Smooth muscle cell (in vitro differentiated cells): ENCODE measurements at regions not wholly inside any gene's neighbourhood (a gene's known extent, or its start where the extent isn't known, plus 50 kb on each side); places are given as distances from the start of the nearest gene placed in this dataset.

Source experiments
- DNase-seq: peaks from one replicate; lab custom pipeline; 2025; ENCODE audit not compliant: unreplicated experiment; lab: John Stamatoyannopoulos, UW
- H2AFZ ChIP-seq: fragments of 200-600 bp; sonication (generic); 2 replicates; pipeline ENCODE4 v1.6.0; 2016; ENCODE audit warnings: antibody characterized with exemption, low read depth, mild to moderate bottlenecking
- H3F3A ChIP-seq: fragments of 200-600 bp; sonication (generic); 2 replicates; pipeline ENCODE4 v1.6.0; 2017; ENCODE audit warnings: antibody characterized with exemption, low read depth
- H3K27ac ChIP-seq: fragments of 200-600 bp; sonication (generic); 2 replicates; pipeline ENCODE4 v1.5.1; 2016; ENCODE audit warnings: low read depth, mild to moderate bottlenecking
- H3K27me3 ChIP-seq: fragments of 200-600 bp; sonication (generic); 2 replicates; pipeline ENCODE4 v1.6.1; 2016; ENCODE audit warnings: low read depth, mild to moderate bottlenecking
- H3K36me3 ChIP-seq: fragments of 200-600 bp; sonication (generic); 2 replicates; pipeline ENCODE4 v1.5.1; 2016; ENCODE audit warnings: low read depth
- H3K4me1 ChIP-seq: fragments of 200-600 bp; sonication (generic); 2 replicates; pipeline ENCODE4 v1.5.1; 2016; ENCODE audit warnings: low read depth
- H3K4me2 ChIP-seq: fragments of 200-600 bp; sonication (generic); 2 replicates; pipeline ENCODE4 v1.6.0; 2016; ENCODE audit warnings: mild to moderate bottlenecking
- H3K4me3 ChIP-seq: fragments of 200-600 bp; sonication (generic); 2 replicates; pipeline ENCODE4 v1.5.1; 2016; ENCODE audit warnings: mild to moderate bottlenecking
- H3K79me2 ChIP-seq: fragments of 200-600 bp; sonication (generic); 2 replicates; pipeline ENCODE4 v1.6.0; 2016; ENCODE audit warnings: low read depth, mild to moderate bottlenecking
- H3K9ac ChIP-seq: fragments of 200-600 bp; sonication (generic); 2 replicates; pipeline ENCODE4 v1.6.0; 2016; ENCODE audit warnings: low read depth
- H3K9me3 ChIP-seq: fragments of 200-600 bp; sonication (generic); replicated peaks from 2 replicates; pipeline ENCODE4 v1.5.1; 2016; ENCODE audit warnings: low read depth
- H4K20me1 ChIP-seq: fragments of 200-600 bp; sonication (generic); 2 replicates; pipeline ENCODE4 v1.6.0; 2016; ENCODE audit warnings: low read depth
- CTCF ChIP-seq: fragments of 200-600 bp; sonication (generic); IDR thresholded peaks from 2 replicates; pipeline ENCODE4 v1.5.1; 2017; ENCODE audit warnings: borderline replicate concordance, mild to moderate bottlenecking, antibody characterized with exemption; ENCODE audit not compliant: insufficient read depth, poor library complexity, severe bottlenecking
- WGBS: methylation state at CpG from one replicate; pipeline ENCODE4 v1.1.7; 2016; ENCODE audit warnings: low lambda C conversion rate; 5-methylcytosine and 5-hydroxymethylcytosine counted together

- DNase-seq: no peak
- H3K4me1 ChIP-seq: no peaks in the 10 kb centered on the region
- 96% methylated on average over 6 of the region's 6 CpGs for WGBS
- no peaks in the 10 kb centered on the region for H3K36me3 ChIP-seq
- no peak overlapping the region for H3K4me2 ChIP-seq
- TF ChIP-seq CTCF: no peak
- no peaks in the 10 kb centered on the region for H3F3A ChIP-seq
- H3K9me3 ChIP-seq: no peaks in the 10 kb centered on the region
- H3K9ac ChIP-seq: no peak overlapping the region
- no peaks in the 10 kb centered on the region for H3K27me3 ChIP-seq
- no peak overlapping the region for H3K27ac ChIP-seq
- no peaks in the 10 kb centered on the region for H3K79me2 ChIP-seq
- H2AFZ ChIP-seq: no peak overlapping the region
- H3K4me3 ChIP-seq: no peak overlapping the region
- no peaks in the 10 kb centered on the region for H4K20me1 ChIP-seq
Measured at GRCh38 chr13:109439813-109440212, 346.6 kb downstream of the IRS2 start.

- H3K27me3 ChIP-seq: no peaks in the 10 kb centered on the region
- no peaks in the 10 kb centered on the region for H3K4me1 ChIP-seq
- H3F3A ChIP-seq: no peaks in the 10 kb centered on the region
- H2AFZ ChIP-seq: no peak overlapping the region
- H3K9ac ChIP-seq: no peak overlapping the region
- H3K4me3 ChIP-seq: no peak overlapping the region
- no peaks in the 10 kb centered on the region for H3K9me3 ChIP-seq
- DNase-seq: no peak
- H3K27ac ChIP-seq: no peak overlapping the region
- no peaks in the 10 kb centered on the region for H3K79me2 ChIP-seq
- no peaks in the 10 kb centered on the region for H4K20me1 ChIP-seq
- no peak overlapping the region for H3K4me2 ChIP-seq
- 91% methylated on average over 2 of the region's 2 CpGs for WGBS
- no peaks in the 10 kb centered on the region for H3K36me3 ChIP-seq
- no peak for TF ChIP-seq CTCF
Measured at GRCh38 chr13:109436841-109437240, 349.5 kb downstream of the IRS2 start.

- Histone ChIP-seq H3K9ac (no peak overlapping the region), H2AFZ (no peak overlapping the region), H3K9me3 (no peaks in the 10 kb centered on the region), H3F3A (no peaks in the 10 kb centered on the region), H3K27ac (no peak overlapping the region), H3K27me3 (no peaks in the 10 kb centered on the region), H3K4me1 (no peaks in the 10 kb centered on the region), H3K4me2 (no peak overlapping the region), H3K79me2 (no peaks in the 10 kb centered on the region), H3K4me3 (no peak overlapping the region), H4K20me1 (no peaks in the 10 kb centered on the region), H3K36me3 (no peaks in the 10 kb centered on the region)
- TF ChIP-seq CTCF: no peak
- DNase-seq: no peak
- WGBS: 87% methylated on average over 7 of the region's 7 CpGs
Measured at GRCh38 chr13:109436055-109436622, 350.2 kb downstream of the IRS2 start.

GRCh38 chr13:109431217-109431616 lies 355.2 kb downstream of the IRS2 start:
- Histone ChIP-seq H3K27ac (no peak overlapping the region), H3K9me3 (no peaks in the 10 kb centered on the region), H3F3A (no peaks in the 10 kb centered on the region), H4K20me1 (no peaks in the 10 kb centered on the region), H2AFZ (no peak overlapping the region), H3K79me2 (no peaks in the 10 kb centered on the region), H3K4me1 (no peaks in the 10 kb centered on the region), H3K4me2 (no peak overlapping the region), H3K9ac (no peak overlapping the region), H3K4me3 (no peak overlapping the region), H3K36me3 (no peaks in the 10 kb centered on the region), H3K27me3 (no peaks in the 10 kb centered on the region)
- no peak for TF ChIP-seq CTCF
- no peak for DNase-seq
- WGBS: 41% methylated on average over 2 of the region's 2 CpGs
